Tibial artery (tissue), 4 donors: ENCODE measurements at regions not wholly inside any gene's neighbourhood (a gene's known extent, or its start where the extent isn't known, plus 50 kb on each side); places are given as distances from the start of the nearest gene placed in this dataset.

Source experiments
- DNase-seq, 2 donors: peaks; one replicate each; pipeline ENCODE4 v3.0.0-alpha.2; 2019
- H3K27ac ChIP-seq, 2 donors: fragments of 200-600 bp; sonication (generic) in 1 of 2; 1 replicate in 1 of 2; 2 replicates in 1 of 2; pipeline ENCODE4 v1.5.1; 2018 to 2019; ENCODE audit warnings: mild to moderate bottlenecking in 1 of 2
- H3K27me3 ChIP-seq, 2 donors: fragments of 200-600 bp; sonication (generic) in 1 of 2; one replicate each; pipeline versions ENCODE4 v1.5.1 to v1.6.0; 2016 to 2019
- H3K36me3 ChIP-seq, 3 donors: fragments of 200-600 bp; sonication (generic) in 2 of 3; one replicate each; pipeline ENCODE4 v1.5.1; 2016 to 2019; ENCODE audit warnings: mild to moderate bottlenecking in 2 of 3
- H3K4me1 ChIP-seq, 4 donors: fragments of 200-600 bp; sonication (generic) in 2 of 4; 1 replicate in 3 of 4; 2 replicates in 1 of 4; pipeline ENCODE4 v1.5.1; 2016 to 2019
- H3K4me3 ChIP-seq, 2 donors: fragments of 200-600 bp; sonication (generic) in 1 of 2; 1 replicate in 1 of 2; 2 replicates in 1 of 2; pipeline ENCODE4 v1.5.1; 2018 to 2019; ENCODE audit warnings: mild to moderate bottlenecking in 2 of 2
- H3K9me3 ChIP-seq, 3 donors: fragments of 200-600 bp; sonication (generic) in 1 of 3; one replicate each; pipeline ENCODE4 v1.5.1; 2016 to 2019
- CTCF ChIP-seq, 2 experiments: fragments of 200-600 bp in 1 of 2; fragments of 450-650 bp in 1 of 2; IDR thresholded peaks; one replicate each; pipeline ENCODE4 v1.5.1; 2017 to 2019; ENCODE audit warnings: antibody characterized with exemption in 2 of 2, mild to moderate bottlenecking in 1 of 2, moderate library complexity in 1 of 2
- intact Hi-C: fragments of 100-400 bp; cut with DNase I; formaldehyde crosslinking; loops from one replicate; pipeline ENCODE4 v1.15.0; 2023; ENCODE audit warnings: low total_unique reads

- no peak for TF ChIP-seq CTCF (IDR thresholded peaks at IDR 0.05)
- no peak overlapping the region for H3K27ac ChIP-seq
- no peak overlapping the region for H3K4me3 ChIP-seq
- no peaks in the 10 kb centered on the region for H3K36me3 ChIP-seq
- intact Hi-C loops: no loop called here
- H3K9me3 ChIP-seq: no peaks in the 10 kb centered on the region
- H3K27me3 ChIP-seq: no peaks in the 10 kb centered on the region
- no peaks in the 10 kb centered on the region for H3K4me1 ChIP-seq
- no peak for DNase-seq
Measured at GRCh38 chr12:127485528-127485927, 781.4 kb upstream of the TMEM132C start.

GRCh38 chr12:127487031-127487430 is 779.9 kb upstream of the TMEM132C start:
- Histone ChIP-seq H3K27ac (no peak overlapping the region), H3K4me3 (no peak overlapping the region), H3K9me3 (no peaks in the 10 kb centered on the region), H3K36me3 (no peaks in the 10 kb centered on the region), H3K27me3 (no peaks in the 10 kb centered on the region), H3K4me1 (no peaks in the 10 kb centered on the region)
- no peak for DNase-seq
- no peak for TF ChIP-seq CTCF (IDR thresholded peaks at IDR 0.05)
- intact Hi-C loops: no loop called here

- intact Hi-C loops: no loop called here
- Histone ChIP-seq H3K9me3 (no peaks in the 10 kb centered on the region), H3K4me1 (no peaks in the 10 kb centered on the region), H3K27ac (no peak overlapping the region), H3K27me3 (no peaks in the 10 kb centered on the region), H3K36me3 (no peaks in the 10 kb centered on the region), H3K4me3 (no peak overlapping the region)
- no peak for TF ChIP-seq CTCF (IDR thresholded peaks at IDR 0.05)
- no peak for DNase-seq
Measured at GRCh38 chr12:127489061-127489460, 777.9 kb upstream of the TMEM132C start.

GRCh38 chr12:127494961-127495915 is 771.7 kb upstream of the TMEM132C start:
- Histone ChIP-seq H3K36me3 (no peaks in the 10 kb centered on the region), H3K9me3 (no peaks in the 10 kb centered on the region), H3K4me3 (no peak overlapping the region), H3K4me1 (no peaks in the 10 kb centered on the region), H3K27ac (no peak overlapping the region), H3K27me3 (no peaks in the 10 kb centered on the region)
- intact Hi-C loops: no loop called here
- TF ChIP-seq CTCF (IDR thresholded peaks at IDR 0.05): no peak
- no peak for DNase-seq

GRCh38 chr12:127496255-127496654 is 770.7 kb upstream of the TMEM132C start:
- no peaks in the 10 kb centered on the region for H3K36me3 ChIP-seq
- intact Hi-C loops: no loop called here
- H3K27ac ChIP-seq: no peak overlapping the region
- H3K4me3 ChIP-seq: no peak overlapping the region
- no peaks in the 10 kb centered on the region for H3K9me3 ChIP-seq
- H3K4me1 ChIP-seq: no peaks in the 10 kb centered on the region
- no peaks in the 10 kb centered on the region for H3K27me3 ChIP-seq
- no peak for DNase-seq
- no peak for TF ChIP-seq CTCF (IDR thresholded peaks at IDR 0.05)
